ENCODE measurements at regions not wholly inside any gene's neighbourhood (a gene's known extent, or its start where the extent isn't known, plus 50 kb on each side); places are given as distances from the start of the nearest gene placed in this dataset.

DNA sequence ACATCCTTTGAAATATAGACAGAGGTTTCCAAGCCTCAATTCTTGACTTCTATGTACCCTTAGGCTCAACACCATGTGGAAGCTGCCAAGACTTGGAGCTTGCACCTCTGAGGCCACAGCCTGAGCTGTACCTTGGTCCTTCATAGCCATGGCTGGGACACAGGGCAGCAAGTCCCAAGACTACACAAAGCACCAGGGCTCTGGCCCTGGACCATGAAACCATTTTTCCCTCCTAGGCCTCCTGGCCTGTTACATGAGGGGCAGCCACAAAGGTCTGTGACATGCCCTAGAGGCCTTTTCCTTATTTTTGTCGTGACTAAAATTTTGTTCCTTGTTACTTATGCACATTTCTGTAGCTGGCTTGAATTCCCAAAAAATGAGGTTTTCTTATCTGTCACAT, 953.1 kb upstream of the ADGRL4 start:
- Histone ChIP-seq H3K4me1 (ENCODE audit: insufficient read depth, low read length, severe bottlenecking) (no peaks in the 10 kb centered on the region), H3K9me3 (ENCODE audit: low read length) (no peaks in the 10 kb centered on the region), H3F3A (ENCODE audit: insufficient read depth, low read length) (no peaks in the 10 kb centered on the region), H3K79me2 (ENCODE audit: insufficient read depth, low read length) (no peaks in the 10 kb centered on the region), H2AFZ (ENCODE audit: low read length) (no peak overlapping the region), H3K27me3 (ENCODE audit: insufficient read depth, low read length) (no peaks in the 10 kb centered on the region), H4K20me1 (ENCODE audit: insufficient read depth, low read length) (no peaks in the 10 kb centered on the region), H3K4me3 (ENCODE audit: low read depth, low read length, poor library complexity, severe bottlenecking) (no peak overlapping the region), H3K4me2 (ENCODE audit: low read length) (no peak overlapping the region), H3K9ac (ENCODE audit: low read length) (no peak overlapping the region), H3K36me3 (ENCODE audit: insufficient read depth, low read length) (no peaks in the 10 kb centered on the region), H3K9me2 (ENCODE audit: low read depth, low read length) (no peaks in the 10 kb centered on the region), H3K27ac (ENCODE audit: low read depth, low read length, poor library complexity, severe bottlenecking) (no peak overlapping the region)
- no peak for TF ChIP-seq EZH2 (IDR thresholded peaks at IDR 0.05; ENCODE audit: borderline replicate concordance, low read length)
- no peak for TF ChIP-seq CTCF (IDR thresholded peaks at IDR 0.05; ENCODE audit: low read length)

GRCh38 chr1:79955966-79956365, 949.4 kb upstream of the ADGRL4 start:
- Histone ChIP-seq H3K9me2 (ENCODE audit: low read depth, low read length) (no peaks in the 10 kb centered on the region), H3K4me2 (ENCODE audit: low read length) (no peak overlapping the region), H3K27me3 (ENCODE audit: insufficient read depth, low read length) (no peaks in the 10 kb centered on the region), H3F3A (ENCODE audit: insufficient read depth, low read length) (no peaks in the 10 kb centered on the region), H4K20me1 (ENCODE audit: insufficient read depth, low read length) (no peaks in the 10 kb centered on the region), H3K4me1 (ENCODE audit: insufficient read depth, low read length, severe bottlenecking) (no peaks in the 10 kb centered on the region), H3K9me3 (ENCODE audit: low read length) (no peaks in the 10 kb centered on the region), H3K4me3 (ENCODE audit: low read depth, low read length, poor library complexity, severe bottlenecking) (no peak overlapping the region), H3K9ac (ENCODE audit: low read length) (no peak overlapping the region), H3K27ac (ENCODE audit: low read depth, low read length, poor library complexity, severe bottlenecking) (no peak overlapping the region), H3K36me3 (ENCODE audit: insufficient read depth, low read length) (no peaks in the 10 kb centered on the region), H2AFZ (ENCODE audit: low read length) (no peak overlapping the region), H3K79me2 (ENCODE audit: insufficient read depth, low read length) (no peaks in the 10 kb centered on the region)
- TF ChIP-seq CTCF (IDR thresholded peaks at IDR 0.05; ENCODE audit: low read length) = no peak
- TF ChIP-seq EZH2 (IDR thresholded peaks at IDR 0.05; ENCODE audit: borderline replicate concordance, low read length) = no peak

DNA sequence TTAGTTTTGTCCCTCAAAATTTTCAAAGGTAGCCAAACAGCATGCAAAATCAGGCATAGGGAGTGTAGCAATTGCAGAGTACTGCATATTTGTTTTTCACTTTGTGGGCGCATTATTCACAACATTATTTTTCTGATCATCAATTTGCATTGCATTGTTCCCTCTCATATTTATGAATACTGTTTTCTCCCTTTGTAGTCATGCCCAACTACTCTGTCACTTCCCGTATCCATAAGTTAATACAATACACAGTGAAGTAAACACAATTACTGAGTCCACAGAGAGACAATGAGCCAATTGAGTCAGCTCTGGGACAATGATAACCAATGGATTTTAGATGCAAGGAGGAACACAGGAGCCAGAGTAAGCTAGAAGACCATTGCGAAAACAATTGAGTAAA, 944.0 kb upstream of the ADGRL4 start:
- no peak for TF ChIP-seq CTCF (IDR thresholded peaks at IDR 0.05; ENCODE audit: low read length)
- TF ChIP-seq EZH2 (IDR thresholded peaks at IDR 0.05; ENCODE audit: borderline replicate concordance, low read length) = no peak
- H3K79me2 ChIP-seq (ENCODE audit: insufficient read depth, low read length) = no peaks in the 10 kb centered on the region
- H3K4me2 ChIP-seq (ENCODE audit: low read length) = no peak overlapping the region
- H4K20me1 ChIP-seq (ENCODE audit: insufficient read depth, low read length) = no peaks in the 10 kb centered on the region
- no peaks in the 10 kb centered on the region for H3K36me3 ChIP-seq (ENCODE audit: insufficient read depth, low read length)
- H3F3A ChIP-seq (ENCODE audit: insufficient read depth, low read length) = no peaks in the 10 kb centered on the region
- H3K9me3 ChIP-seq (ENCODE audit: low read length) = no peaks in the 10 kb centered on the region
- H3K4me3 ChIP-seq (ENCODE audit: low read depth, low read length, poor library complexity, severe bottlenecking) = no peak overlapping the region
- H3K27me3 ChIP-seq (ENCODE audit: insufficient read depth, low read length) = no peaks in the 10 kb centered on the region
- no peaks in the 10 kb centered on the region for H3K9me2 ChIP-seq (ENCODE audit: low read depth, low read length)
- H2AFZ ChIP-seq (ENCODE audit: low read length) = no peak overlapping the region
- no peak overlapping the region for H3K9ac ChIP-seq (ENCODE audit: low read length)
- H3K27ac ChIP-seq (ENCODE audit: low read depth, low read length, poor library complexity, severe bottlenecking) = no peak overlapping the region
- no peaks in the 10 kb centered on the region for H3K4me1 ChIP-seq (ENCODE audit: insufficient read depth, low read length, severe bottlenecking)
